ENCODE measurements at regions not wholly inside any gene's neighbourhood (a gene's known extent, or its start where the extent isn't known, plus 50 kb on each side); places are given as distances from the start of the nearest gene placed in this dataset.

DNA sequence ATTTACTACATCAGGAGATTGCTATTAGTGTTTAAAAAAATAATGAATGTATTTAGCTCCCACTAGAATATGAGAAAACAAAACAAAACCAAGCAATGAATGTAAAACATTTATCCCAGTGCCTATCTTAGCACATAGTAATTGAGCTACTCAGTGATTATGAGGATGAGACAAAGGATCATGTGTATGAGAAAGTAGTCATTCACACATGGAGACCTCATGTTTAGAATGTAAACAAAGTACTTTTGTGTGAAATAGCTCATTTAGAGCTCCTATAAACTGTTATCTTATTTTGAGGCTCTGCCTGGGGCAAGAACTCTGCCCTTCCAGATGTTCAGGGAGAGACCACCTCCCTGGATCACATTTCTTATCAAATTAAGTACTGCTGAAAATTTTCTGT lies 236.8 kb downstream of the LRRN1 start:
- H3K79me2 ChIP-seq (ENCODE audit: insufficient read depth, low read depth, low read length) = no peaks in the 10 kb centered on the region
- H3K9me3 ChIP-seq (ENCODE audit: low read length) = no peaks in the 10 kb centered on the region
- ChIA-PET POLR2A (no interaction called here), CTCF (ENCODE audit: unreplicated experiment) (no interaction called here)
- H3K4me3 ChIP-seq (ENCODE audit: low read depth, low read length, poor library complexity, severe bottlenecking) = no peak overlapping the region
- H3K4me1 ChIP-seq (ENCODE audit: insufficient read depth, low read length, poor library complexity, severe bottlenecking) = no peaks in the 10 kb centered on the region
- TF ChIP-seq EZH2phosphoT487 (IDR thresholded peaks at IDR 0.05; ENCODE audit: borderline replicate concordance, low read depth, low read length) = no peak
- TF ChIP-seq, protein P1, sequence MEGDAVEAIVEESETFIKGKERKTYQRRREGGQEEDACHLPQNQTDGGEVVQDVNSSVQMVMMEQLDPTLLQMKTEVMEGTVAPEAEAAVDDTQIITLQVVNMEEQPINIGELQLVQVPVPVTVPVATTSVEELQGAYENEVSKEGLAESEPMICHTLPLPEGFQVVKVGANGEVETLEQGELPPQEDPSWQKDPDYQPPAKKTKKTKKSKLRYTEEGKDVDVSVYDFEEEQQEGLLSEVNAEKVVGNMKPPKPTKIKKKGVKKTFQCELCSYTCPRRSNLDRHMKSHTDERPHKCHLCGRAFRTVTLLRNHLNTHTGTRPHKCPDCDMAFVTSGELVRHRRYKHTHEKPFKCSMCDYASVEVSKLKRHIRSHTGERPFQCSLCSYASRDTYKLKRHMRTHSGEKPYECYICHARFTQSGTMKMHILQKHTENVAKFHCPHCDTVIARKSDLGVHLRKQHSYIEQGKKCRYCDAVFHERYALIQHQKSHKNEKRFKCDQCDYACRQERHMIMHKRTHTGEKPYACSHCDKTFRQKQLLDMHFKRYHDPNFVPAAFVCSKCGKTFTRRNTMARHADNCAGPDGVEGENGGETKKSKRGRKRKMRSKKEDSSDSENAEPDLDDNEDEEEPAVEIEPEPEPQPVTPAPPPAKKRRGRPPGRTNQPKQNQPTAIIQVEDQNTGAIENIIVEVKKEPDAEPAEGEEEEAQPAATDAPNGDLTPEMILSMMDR (conservative IDR thresholded peaks at IDR 0.05; ENCODE audit: low read length) = no peak
- no peaks in the 10 kb centered on the region for H3K36me3 ChIP-seq (ENCODE audit: insufficient read depth, low read length)
- H3K9me2 ChIP-seq (ENCODE audit: insufficient read depth, low read length) = no peaks in the 10 kb centered on the region
- intact Hi-C loops (cut with micrococcal nuclease; ENCODE audit: unreplicated experiment) = no loop called here
- no TSS peak for BruUV-seq (replicated peaks)
- DNase-seq (ENCODE audit: low spot score) = no peak
- no peak overlapping the region for H2AFZ ChIP-seq (ENCODE audit: low read length)
- H4K20me1 ChIP-seq (ENCODE audit: insufficient read depth, low read length) = no peaks in the 10 kb centered on the region
- no peak overlapping the region for H3K4me2 ChIP-seq (ENCODE audit: low read length)
- H3K27ac ChIP-seq (ENCODE audit: low read depth, low read length, poor library complexity, severe bottlenecking) = no peak overlapping the region

DNA sequence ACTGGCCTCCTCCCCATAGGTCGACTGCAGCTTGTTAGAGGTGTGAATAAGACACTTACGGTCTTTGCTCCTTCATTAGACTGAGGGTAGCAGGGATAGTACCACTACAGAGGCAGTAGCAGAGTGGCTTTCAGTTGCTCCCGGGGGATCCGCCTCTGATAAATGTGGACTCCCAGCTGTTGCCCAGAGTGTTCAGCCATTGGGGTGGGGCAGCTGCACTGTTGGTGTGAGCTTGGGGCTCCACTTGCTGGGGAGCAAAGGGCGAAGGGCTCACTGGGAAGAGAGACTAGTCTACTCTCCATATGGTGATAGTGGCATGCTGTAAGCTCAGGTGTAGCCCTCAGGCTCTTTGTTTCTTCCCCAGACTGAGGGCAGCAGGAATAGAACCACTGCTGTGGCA lies 239.1 kb downstream of the LRRN1 start:
- TF ChIP-seq EZH2phosphoT487 (IDR thresholded peaks at IDR 0.05; ENCODE audit: borderline replicate concordance, low read depth, low read length) = no peak
- TF ChIP-seq, protein P1 (conservative IDR thresholded peaks at IDR 0.05; ENCODE audit: low read length) = no peak
- BruUV-seq (replicated peaks) = no TSS peak
- H3K27ac ChIP-seq (ENCODE audit: low read depth, low read length, poor library complexity, severe bottlenecking) = no peak overlapping the region
- no peak overlapping the region for H2AFZ ChIP-seq (ENCODE audit: low read length)
- H3K4me3 ChIP-seq (ENCODE audit: low read depth, low read length, poor library complexity, severe bottlenecking) = no peak overlapping the region
- H3K4me2 ChIP-seq (ENCODE audit: low read length) = no peak overlapping the region
- ChIA-PET POLR2A (interaction anchor here (0.6 kb wide), 1 partner anchor 14 kb away, joined by 3 read pairs; no protein-coding TSS in a partner anchor), CTCF (ENCODE audit: unreplicated experiment) (interaction anchor here (0.6 kb wide), 1 partner anchor 11 kb away, joined by 3 read pairs; no protein-coding TSS in a partner anchor)
- H3K36me3 ChIP-seq (ENCODE audit: insufficient read depth, low read length) = no peaks in the 10 kb centered on the region
- no peaks in the 10 kb centered on the region for H3K79me2 ChIP-seq (ENCODE audit: insufficient read depth, low read depth, low read length)
- H3K9me3 ChIP-seq (ENCODE audit: low read length) = no peaks in the 10 kb centered on the region
- H3K4me1 ChIP-seq (ENCODE audit: insufficient read depth, low read length, poor library complexity, severe bottlenecking) = no peaks in the 10 kb centered on the region
- H4K20me1 ChIP-seq (ENCODE audit: insufficient read depth, low read length) = no peaks in the 10 kb centered on the region
- no peak for DNase-seq (ENCODE audit: low spot score)
- intact Hi-C loops (cut with micrococcal nuclease; ENCODE audit: unreplicated experiment) = no loop called here
- H3K9me2 ChIP-seq (ENCODE audit: insufficient read depth, low read length) = no peaks in the 10 kb centered on the region

DNA sequence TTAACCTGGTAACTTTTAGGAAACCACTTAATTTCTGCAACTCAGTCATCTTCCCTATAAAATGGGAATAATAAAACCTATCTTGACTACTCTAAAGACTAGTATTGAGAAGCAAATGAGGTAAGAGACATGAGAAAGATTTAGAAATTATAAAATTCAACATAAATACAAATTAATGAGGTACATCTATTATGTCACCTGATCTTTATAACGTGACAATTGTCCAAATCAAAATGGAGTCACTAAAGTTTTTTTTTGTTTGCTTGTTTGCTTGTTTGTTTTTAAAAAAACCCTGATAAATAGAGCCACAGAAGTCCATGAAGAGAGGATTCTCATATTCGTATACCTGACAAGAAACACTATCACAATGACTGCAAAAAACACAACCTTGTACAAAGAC lies 242.8 kb downstream of the LRRN1 start:
- BruUV-seq (replicated peaks) = no TSS peak
- DNase-seq (ENCODE audit: low spot score) = no peak
- Histone ChIP-seq H2AFZ (ENCODE audit: low read length) (no peak overlapping the region), H3K4me1 (ENCODE audit: insufficient read depth, low read length, poor library complexity, severe bottlenecking) (no peaks in the 10 kb centered on the region), H3K4me2 (ENCODE audit: low read length) (no peak overlapping the region), H3K36me3 (ENCODE audit: insufficient read depth, low read length) (no peaks in the 10 kb centered on the region), H3K27ac (ENCODE audit: low read depth, low read length, poor library complexity, severe bottlenecking) (no peak overlapping the region), H4K20me1 (ENCODE audit: insufficient read depth, low read length) (no peaks in the 10 kb centered on the region), H3K4me3 (ENCODE audit: low read depth, low read length, poor library complexity, severe bottlenecking) (no peak overlapping the region), H3K79me2 (ENCODE audit: insufficient read depth, low read depth, low read length) (no peaks in the 10 kb centered on the region), H3K9me3 (ENCODE audit: low read length) (no peaks in the 10 kb centered on the region), H3K9me2 (ENCODE audit: insufficient read depth, low read length) (no peaks in the 10 kb centered on the region)
- intact Hi-C loops (cut with micrococcal nuclease; ENCODE audit: unreplicated experiment) = no loop called here
- ChIA-PET CTCF (ENCODE audit: unreplicated experiment) (no interaction called here), POLR2A (no interaction called here)
- TF ChIP-seq, protein P1 (conservative IDR thresholded peaks at IDR 0.05; ENCODE audit: low read length) = no peak
- TF ChIP-seq EZH2phosphoT487 (IDR thresholded peaks at IDR 0.05; ENCODE audit: borderline replicate concordance, low read depth, low read length) = no peak
